ENCODE measurements at regions not wholly inside any gene's neighbourhood (a gene's known extent, or its start where the extent isn't known, plus 50 kb on each side); places are given as distances from the start of the nearest gene placed in this dataset.

DNA sequence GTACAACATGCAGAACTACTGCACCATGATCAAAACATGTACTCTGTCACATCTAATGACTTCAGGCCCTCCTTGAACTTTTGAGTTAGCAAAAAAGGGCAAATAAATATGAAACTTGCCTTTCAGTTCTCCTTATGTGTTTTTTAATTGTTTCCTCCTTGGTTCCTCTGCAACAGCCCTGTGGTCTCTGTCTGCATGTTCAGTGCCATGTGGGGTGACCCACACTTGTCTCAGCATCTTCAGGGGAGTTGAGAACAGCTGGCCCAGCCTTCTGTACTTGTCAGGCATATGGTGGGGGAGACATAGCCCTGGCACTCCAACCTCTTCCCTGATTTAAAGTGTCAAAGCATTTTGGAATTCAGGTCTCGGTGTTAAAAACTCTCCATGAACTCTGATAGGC, 188.0 kb upstream of the PGRMC2 start:
- no peak for DNase-seq

GRCh38 chr4:128471576-128471975, 184.0 kb upstream of the PGRMC2 start:
- DNase-seq: no peak

DNA sequence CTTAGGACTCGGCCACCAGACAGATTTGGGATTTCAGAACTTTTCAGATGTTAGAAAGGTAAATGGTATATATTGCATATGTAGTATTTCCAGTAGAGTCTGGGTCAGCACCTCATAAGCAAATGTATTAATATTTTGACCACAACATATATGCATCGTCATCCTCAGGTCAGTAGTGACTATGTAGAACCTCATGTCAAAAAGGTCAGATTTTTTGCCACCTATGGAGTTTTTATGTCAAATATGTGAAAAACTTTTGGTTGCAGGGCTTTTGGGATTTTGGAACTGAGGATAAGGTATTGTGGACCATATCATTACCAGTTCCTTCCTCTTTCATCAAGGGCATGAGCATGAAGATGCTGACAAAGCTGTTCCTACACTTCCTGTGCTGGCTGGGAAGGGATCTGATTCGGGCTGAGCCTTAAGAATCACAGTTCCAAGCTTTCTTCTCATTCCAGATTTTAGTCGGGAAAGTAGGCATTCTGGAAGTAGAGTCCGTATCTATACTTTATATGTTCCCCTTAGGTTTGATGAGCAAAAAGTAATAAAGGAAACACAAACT, 183.0 kb upstream of the PGRMC2 start:
- no peak for DNase-seq

GRCh38 chr4:128468123-128468989, 180.7 kb upstream of the PGRMC2 start:
- no peak for DNase-seq

GRCh38 chr4:128465523-128465922, 177.9 kb upstream of the PGRMC2 start:
- DNase-seq: no peak

DNA sequence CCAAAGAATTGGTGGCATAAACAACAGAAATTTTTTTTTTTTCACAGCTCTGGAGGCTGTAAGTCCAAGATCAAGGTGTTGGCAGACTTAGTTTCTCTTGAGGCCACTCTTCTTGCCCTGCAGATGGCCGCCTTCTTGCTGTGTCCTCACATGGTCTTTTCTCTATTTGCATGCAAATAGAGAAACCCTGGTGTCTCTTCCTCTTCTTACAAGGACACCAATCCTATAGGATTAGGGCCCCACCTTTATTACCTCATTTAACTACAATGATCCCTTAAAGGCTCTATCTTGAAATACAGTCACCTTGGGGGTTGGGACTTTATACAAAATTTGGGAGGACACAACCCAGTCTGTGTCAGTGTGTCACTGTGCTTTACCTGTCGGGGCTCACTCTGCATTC, 175.4 kb upstream of the PGRMC2 start:
- no peak for DNase-seq

- no peak for DNase-seq
Observed at GRCh38 chr4:128462103-128462783, 174.6 kb upstream of the PGRMC2 start.

- no peak for DNase-seq
Observed at GRCh38 chr4:128461291-128462102, 173.9 kb upstream of the PGRMC2 start.

- DNase-seq: no peak
Observed at GRCh38 chr4:128459547-128459946, 171.9 kb upstream of the PGRMC2 start.

GRCh38 chr4:128458816-128459215, 171.2 kb upstream of the PGRMC2 start:
- no peak for DNase-seq

DNA sequence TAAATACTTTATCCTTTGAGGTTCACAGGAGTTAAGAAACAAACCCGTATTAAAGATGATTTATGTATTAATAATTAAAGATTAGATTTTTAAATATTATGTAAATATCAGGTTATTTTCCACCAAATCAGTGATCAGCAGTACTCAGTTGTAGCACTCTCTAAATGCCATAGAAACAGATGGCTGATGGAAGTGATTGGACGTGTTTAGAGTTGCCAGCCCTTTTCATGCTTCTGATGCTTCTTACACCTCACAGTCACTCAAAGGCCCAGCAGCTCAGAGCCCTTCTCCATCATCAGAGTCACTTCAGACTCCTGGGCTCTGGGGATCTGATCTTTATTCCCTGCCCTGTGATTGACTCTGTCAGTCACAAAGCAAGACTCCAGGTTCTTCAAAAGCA, 170.1 kb upstream of the PGRMC2 start:
- no peak for DNase-seq

GRCh38 chr4:128456171-128456570, 168.6 kb upstream of the PGRMC2 start:
- no peak for DNase-seq

GRCh38 chr4:128455480-128455879, 167.9 kb upstream of the PGRMC2 start:
- DNase-seq: no peak

DNA sequence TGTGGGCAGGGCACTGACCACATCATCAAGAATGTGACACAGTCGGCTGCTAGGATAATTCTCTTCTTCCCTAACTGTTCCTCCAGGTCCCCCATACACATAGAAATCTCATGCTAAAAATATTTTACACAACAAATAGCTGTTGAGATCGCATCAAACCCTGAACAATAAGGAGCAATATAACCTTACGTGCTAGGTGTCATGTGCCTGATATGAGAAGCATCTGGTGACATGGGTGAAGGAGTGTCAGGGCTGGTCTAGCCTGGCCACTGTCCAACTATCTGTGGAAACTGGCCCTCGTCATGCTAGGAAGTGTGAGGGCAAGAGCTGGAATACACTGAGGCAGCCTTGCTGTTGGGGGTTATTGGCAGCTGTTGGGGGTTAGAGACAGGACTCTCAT, 167.3 kb upstream of the PGRMC2 start:
- DNase-seq: no peak

- DNase-seq: peak; percentile 64 to 71
Observed at GRCh38 chr4:128454281-128454871, 166.8 kb upstream of the PGRMC2 start.

DNA sequence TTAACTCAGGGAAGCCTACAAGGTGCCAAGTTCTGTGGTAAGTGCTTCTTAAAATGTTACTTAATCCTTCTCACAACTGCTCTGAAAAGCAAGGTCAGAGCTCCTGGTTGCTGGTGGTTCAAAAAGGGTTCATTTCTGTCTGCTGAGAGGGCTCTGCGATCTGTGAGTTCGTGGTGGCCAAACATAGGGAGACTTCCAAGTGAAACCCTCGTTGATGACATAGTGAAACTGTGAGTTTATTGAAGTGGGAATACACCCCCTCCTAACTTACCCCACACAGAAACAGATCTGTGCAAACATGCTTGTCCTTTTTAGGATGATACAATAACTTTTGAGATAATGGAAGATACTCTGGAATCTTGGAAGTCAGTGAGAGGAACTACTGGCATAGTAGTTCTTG, 164.8 kb upstream of the PGRMC2 start:
- DNase-seq: no peak

DNA sequence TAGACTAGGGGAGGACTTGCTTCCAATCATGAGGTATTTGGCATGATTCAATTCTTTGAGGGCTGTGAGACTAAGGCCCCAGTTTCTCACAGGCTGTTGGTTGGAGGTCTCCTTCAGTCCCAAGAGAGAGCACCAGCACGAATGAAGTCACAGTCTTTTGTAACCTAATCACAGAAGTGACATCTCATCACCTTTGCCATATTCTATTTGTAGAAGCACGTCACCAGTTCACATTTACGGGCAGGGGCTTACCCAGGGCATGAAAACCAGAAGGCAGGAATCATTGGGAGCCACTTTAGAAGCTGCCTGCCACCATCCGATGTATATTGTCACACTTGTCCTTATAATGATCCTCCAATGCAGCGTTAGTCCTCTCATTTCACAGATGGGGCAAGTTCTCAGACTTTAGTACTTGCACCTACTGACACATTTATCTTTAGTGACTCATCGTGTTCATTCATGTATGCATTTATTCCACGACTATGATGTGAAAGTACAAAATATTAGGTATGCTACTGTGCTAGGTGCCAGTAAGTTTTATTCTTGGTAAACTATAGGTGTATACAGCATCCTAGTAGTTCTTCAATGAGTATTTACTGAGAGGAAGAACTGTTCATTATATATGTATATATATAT, 163.8 kb upstream of the PGRMC2 start:
- DNase-seq: no peak

GRCh38 chr4:128450326-128451120, 162.9 kb upstream of the PGRMC2 start:
- DNase-seq: no peak

DNA sequence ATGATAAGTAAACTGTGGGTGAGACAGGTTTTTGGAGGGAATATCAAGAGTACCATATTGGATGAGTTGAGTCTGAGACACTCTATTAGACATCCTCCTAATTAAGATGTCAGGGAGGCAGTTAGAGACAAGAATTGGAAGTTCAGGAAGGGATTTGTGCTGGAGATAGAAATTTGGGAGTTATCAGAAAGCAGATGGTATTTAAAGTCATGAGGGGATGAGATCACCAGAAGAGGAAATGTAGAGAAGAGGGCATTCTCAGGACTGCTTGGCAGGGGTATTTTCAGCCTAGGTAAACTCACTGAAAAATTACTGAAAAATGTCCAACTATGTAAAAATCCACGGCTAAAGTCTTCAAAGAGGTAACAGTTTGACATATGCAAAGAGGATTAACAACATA, 161.6 kb upstream of the PGRMC2 start:
- DNase-seq: no peak

DNA sequence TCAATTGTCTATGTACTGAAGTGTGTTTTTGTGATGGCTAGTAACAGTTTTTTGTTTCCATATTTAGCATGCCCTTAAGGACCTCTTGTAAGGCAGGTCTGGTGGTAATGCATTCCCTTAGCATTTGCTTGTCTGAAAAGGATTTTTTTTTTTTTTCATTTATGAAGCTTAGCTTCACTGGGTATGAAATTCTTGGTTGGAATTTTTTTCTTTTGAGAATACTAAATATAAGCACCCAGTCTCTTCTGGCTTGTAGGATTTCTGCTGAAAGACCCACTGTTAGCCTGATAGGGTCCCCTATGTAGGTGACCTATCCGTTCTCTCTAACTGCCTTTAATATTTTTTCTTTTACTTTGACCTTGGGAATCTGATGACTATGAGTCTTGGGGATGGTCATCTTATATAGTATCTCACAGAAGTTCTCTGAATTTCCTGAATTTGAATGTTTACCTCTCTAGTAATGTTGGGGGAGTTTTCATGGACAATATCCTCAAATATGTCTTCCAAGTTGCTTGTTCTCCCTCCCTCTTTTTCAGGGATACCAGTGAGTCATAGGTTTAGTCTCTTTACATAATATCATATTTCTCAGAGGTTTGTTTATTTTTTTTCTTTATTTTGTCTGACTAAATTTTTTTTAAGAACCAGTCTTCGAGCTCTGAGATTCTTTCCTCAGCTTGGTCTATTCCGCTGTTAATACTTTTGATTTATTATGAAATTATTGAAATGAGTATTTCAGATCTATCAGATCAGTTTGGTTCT, 157.1 kb upstream of the PGRMC2 start:
- DNase-seq: no peak

DNA sequence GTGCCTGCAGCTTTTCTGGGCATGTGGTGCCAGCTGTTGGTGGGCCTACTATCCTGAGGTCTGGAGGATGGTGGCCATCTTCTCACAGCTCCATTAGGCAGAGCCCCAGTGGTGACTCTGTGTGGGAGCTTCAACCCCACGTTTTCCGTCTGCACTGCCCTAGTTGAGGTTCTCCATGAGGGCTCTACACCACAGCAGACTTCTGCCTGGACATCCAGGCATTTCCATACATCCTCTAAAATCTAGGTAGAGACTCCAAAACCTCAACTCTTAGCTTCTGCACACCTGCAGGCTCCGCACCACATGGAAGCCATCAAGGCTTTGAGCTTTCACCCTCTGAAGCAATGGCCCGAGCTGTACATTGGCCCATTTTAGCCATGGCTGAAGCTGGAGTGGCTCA, 153.3 kb upstream of the PGRMC2 start:
- DNase-seq: no peak

All from stimulated activated CD4-positive, alpha-beta T cell treated with anti-CD3 and anti-CD28 coated beads, Interleukin-2, amount 100 ng/mL, for 24 hours (primary cell).